Right lobe of liver (tissue), 6 donors: ENCODE measurements at regions not wholly inside any gene's neighbourhood (a gene's known extent, or its start where the extent isn't known, plus 50 kb on each side); places are given as distances from the start of the nearest gene placed in this dataset.
A peak's percentile ranks its signal among the peaks of the same experiment; 100 is the strongest.

Experiments used
- ATAC-seq, 4 donors: fragments of 200-7000 bp; cut with Tn5 transposase; one replicate each; pipeline ENCODE4 v1.9.1; 2020; ENCODE audit warnings: mild to moderate bottlenecking in 4 of 4, moderate library complexity in 4 of 4
- DNase-seq, 3 donors: peaks; one replicate each; pipeline ENCODE4 v3.0.0-alpha.2; 2020
- H3K27ac ChIP-seq, 3 donors: fragments of 200-600 bp; one replicate each; pipeline ENCODE4 v1.8.0; 2022
- H3K27me3 ChIP-seq, 2 donors: fragments of 200-600 bp; one replicate each; pipeline ENCODE4 v1.8.0; 2022
- H3K36me3 ChIP-seq, 4 donors: fragments of 200-600 bp; sonication (generic) in 1 of 4; one replicate each; pipeline versions ENCODE4 v1.5.1 to v1.8.0; 2017 to 2022; ENCODE audit warnings: control low read depth in 1 of 4
- H3K4me1 ChIP-seq, 4 donors: fragments of 200-600 bp; sonication (generic) in 1 of 4; one replicate each; pipeline versions ENCODE4 v1.5.1 to v1.8.0; 2017 to 2022; ENCODE audit warnings: control low read depth in 1 of 4
- H3K4me3 ChIP-seq, 3 donors: fragments of 200-600 bp; one replicate each; pipeline ENCODE4 v1.8.0; 2022
- H3K9me3 ChIP-seq, 4 donors: fragments of 200-600 bp; sonication (generic) in 1 of 4; one replicate each; pipeline versions ENCODE4 v1.5.1 to v1.8.0; 2017 to 2022; ENCODE audit warnings: control low read depth in 1 of 4
- POLR2A ChIP-seq: fragments of 450-650 bp; IDR thresholded peaks from one replicate; pipeline ENCODE4 v1.6.1; 2017; ENCODE audit warnings: antibody characterized with exemption, mild to moderate bottlenecking
- WGBS: methylation state at CpG from one replicate; pipeline ENCODE4 v1.1.6; 2018; ENCODE audit warnings: low coverage, low lambda C conversion rate; ENCODE audit not compliant: insufficient coverage; ENCODE audit errors: missing lambda C conversion rate; 5-methylcytosine and 5-hydroxymethylcytosine counted together
- intact Hi-C, 2 donors: fragments of 100-400 bp; cut with DNase I; formaldehyde crosslinking; loops; one replicate each; pipeline versions ENCODE4 v1.11.2 to v1.14.1; 2022
- TF ChIP-seq, protein P1 (sequence below), 4 donors: fragments of 200-600 bp in 3 of 4; fragments of 450-650 bp in 1 of 4; IDR thresholded peaks; one replicate each; pipeline versions ENCODE4 v1.5.1 to v1.8.0; 2016 to 2022; ENCODE audit warnings: antibody characterized with exemption in 4 of 4, mild to moderate bottlenecking in 2 of 4
- donor health status: DM: no; HTN: yes; CAD: no.
- donor health status: DM: no; HTN: no; CAD: no.
- donor health status: DM: no; HTN: no; CAD: no.
- donor health status: DM: no; HTN: yes; CAD: no.
- donor health status: DM: no; HTN: yes; CAD: no.

DNA sequence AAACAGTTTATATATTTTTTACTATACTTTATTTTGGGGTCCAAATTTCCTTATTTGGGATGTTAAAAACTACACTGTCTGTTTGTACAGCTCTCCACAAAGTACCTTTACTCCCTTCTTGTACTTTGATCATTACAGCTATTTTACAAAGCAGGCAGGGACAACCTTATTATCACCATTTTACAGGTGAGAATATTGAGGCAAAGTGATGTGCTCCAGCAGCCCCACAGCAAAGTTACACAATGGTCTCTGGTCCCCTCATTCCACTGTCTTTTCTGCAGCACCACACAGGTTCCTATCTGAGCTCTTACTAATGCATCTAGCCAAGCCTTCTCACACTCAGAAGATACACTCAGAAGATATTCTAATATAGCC lies 457.3 kb downstream of the RASEF start:
- Histone ChIP-seq H3K36me3 (no peaks in the 10 kb centered on the region), H3K4me1 (peaks cover 0 to 35% (median 15%) of the 10 kb centered on the region in 4 donors), H3K4me3 (no peak overlapping the region), H3K27me3 (no peaks in the 10 kb centered on the region), H3K27ac (peak overlapping the region; percentile 39 to 91 (median 90)), H3K9me3 (no peaks in the 10 kb centered on the region)
- peak; percentile 6 to 50 (median 26) for ATAC-seq
- no peak for TF ChIP-seq POLR2A
- TF ChIP-seq, protein P1, sequence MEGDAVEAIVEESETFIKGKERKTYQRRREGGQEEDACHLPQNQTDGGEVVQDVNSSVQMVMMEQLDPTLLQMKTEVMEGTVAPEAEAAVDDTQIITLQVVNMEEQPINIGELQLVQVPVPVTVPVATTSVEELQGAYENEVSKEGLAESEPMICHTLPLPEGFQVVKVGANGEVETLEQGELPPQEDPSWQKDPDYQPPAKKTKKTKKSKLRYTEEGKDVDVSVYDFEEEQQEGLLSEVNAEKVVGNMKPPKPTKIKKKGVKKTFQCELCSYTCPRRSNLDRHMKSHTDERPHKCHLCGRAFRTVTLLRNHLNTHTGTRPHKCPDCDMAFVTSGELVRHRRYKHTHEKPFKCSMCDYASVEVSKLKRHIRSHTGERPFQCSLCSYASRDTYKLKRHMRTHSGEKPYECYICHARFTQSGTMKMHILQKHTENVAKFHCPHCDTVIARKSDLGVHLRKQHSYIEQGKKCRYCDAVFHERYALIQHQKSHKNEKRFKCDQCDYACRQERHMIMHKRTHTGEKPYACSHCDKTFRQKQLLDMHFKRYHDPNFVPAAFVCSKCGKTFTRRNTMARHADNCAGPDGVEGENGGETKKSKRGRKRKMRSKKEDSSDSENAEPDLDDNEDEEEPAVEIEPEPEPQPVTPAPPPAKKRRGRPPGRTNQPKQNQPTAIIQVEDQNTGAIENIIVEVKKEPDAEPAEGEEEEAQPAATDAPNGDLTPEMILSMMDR (IDR thresholded peaks at IDR 0.05): no peak
- no peak for DNase-seq
- intact Hi-C loops: loop anchor here in 1 of 2 donors (10.0 kb wide), 1 partner anchor 71 kb away; no protein-coding TSS in a partner anchor

DNA sequence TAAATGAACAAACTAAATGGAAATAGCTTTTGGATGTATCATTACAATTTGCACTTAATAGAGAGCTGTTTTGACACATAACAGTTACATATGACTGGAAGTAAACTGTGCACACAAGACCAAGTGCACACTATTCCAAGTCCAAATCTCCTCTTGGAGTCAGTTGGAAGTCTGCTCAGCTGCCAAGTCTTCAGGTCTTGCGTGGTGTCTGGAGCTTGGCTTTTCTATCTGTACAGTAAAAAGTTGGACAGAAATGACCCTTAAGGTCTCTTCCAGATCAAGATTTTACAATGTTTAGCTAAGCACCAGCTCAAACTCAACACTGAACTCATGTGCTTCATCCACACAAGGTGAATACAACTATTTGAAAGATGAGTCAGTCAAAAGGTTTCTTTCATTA lies 456.9 kb downstream of the RASEF start:
- H3K9me3 ChIP-seq: no peaks in the 10 kb centered on the region
- DNase-seq (no peak), ATAC-seq (peak in 2 of 4 donors; percentile 19 to 47)
- H3K27ac ChIP-seq: peak overlapping the region; percentile 39 to 91 (median 90)
- peaks cover 0 to 32% (median 14%) of the 10 kb centered on the region in 4 donors for H3K4me1 ChIP-seq
- H3K36me3 ChIP-seq: no peaks in the 10 kb centered on the region
- TF ChIP-seq POLR2A: no peak
- TF ChIP-seq, protein P1 (IDR thresholded peaks at IDR 0.05): no peak
- intact Hi-C loops: loop anchor here in 1 of 2 donors (10.0 kb wide), 1 partner anchor 71 kb away; no protein-coding TSS in a partner anchor
- 13% methylated on average over 1 of the region's 1 CpG for WGBS
- H3K27me3 ChIP-seq: no peaks in the 10 kb centered on the region
- no peak overlapping the region for H3K4me3 ChIP-seq

DNA sequence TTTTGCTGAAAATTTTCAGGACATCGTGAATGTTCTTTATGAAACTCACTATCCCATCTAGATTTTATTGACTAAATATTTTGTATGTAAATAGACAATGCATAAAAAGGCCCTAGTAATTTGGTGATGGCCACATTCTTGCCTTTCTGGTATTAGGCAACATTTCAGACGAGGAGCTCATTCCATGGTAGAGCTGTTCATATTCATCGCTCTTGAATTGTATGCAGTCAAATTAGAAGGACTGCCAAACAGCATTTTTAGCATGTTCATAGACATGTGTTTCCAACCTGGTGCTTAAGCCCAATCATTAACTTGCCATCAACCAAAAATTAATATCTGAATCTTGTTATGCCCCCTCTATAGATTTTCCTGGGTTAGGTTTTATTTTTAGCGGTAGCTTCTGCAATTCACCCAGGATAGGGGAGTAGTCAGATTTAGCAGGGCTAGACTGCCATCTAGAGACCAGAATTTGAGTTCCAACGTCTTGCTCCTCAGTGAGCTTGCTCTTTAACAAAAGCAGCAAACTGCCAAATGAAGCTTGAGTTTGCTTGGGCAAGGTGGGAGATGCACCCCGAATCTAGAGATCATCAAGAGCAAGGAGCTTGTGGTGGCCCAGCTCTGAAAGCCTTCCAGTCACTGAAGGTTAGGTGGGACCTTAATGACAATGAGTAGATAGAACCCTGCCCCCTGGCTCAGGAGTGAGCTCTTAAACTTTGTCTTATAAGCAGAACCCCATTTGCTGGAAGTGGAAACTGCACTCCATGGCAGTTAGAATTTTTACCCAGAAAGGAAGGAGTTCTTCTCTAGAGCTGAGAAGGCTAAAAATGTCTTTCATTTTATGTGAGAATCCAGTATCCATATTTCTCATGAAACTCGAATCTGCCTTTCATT lies 456.2 kb downstream of the RASEF start:
- intact Hi-C loops: loop anchor here in 1 of 2 donors (10.0 kb wide), 1 partner anchor 72 kb away; no protein-coding TSS in a partner anchor
- no peaks in the 10 kb centered on the region for H3K27me3 ChIP-seq
- TF ChIP-seq POLR2A: no peak
- TF ChIP-seq, protein P1 (IDR thresholded peaks at IDR 0.05): peak; percentile 57 to 80 (median 74)
- no peaks in the 10 kb centered on the region for H3K9me3 ChIP-seq
- peak overlapping the region; percentile 39 to 91 (median 90) for H3K27ac ChIP-seq
- 37% methylated on average over 7 of the region's 7 CpGs for WGBS
- ATAC-seq: peak; percentile 72 to 82 (median 80)
- H3K4me3 ChIP-seq: no peak overlapping the region
- peaks cover 0 to 25% (median 11%) of the 10 kb centered on the region in 4 donors for H3K4me1 ChIP-seq
- no peaks in the 10 kb centered on the region for H3K36me3 ChIP-seq
- peak in 1 of 3 donors; percentile 64 for DNase-seq

DNA sequence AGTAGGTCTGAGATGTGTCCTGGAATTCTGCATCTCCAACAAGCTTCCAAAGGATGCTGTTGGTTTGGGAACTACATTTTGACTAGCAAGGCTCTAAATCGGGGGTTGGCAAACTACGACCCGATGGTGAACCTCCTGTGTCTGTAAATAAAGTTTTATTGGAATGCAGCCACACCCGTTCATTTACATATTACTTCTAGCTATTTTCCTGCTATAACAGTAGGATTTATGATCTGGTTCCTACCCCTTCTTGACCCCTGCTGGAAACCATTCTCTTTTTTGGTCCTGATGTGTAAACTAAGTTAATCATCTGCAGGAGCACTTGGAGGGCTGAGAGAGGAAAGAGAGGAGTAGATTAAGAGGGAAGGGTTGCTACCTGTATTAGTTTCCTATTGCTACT lies 454.5 kb downstream of the RASEF start:
- intact Hi-C loops: loop anchor here in 1 of 2 donors (10.0 kb wide), 1 partner anchor 74 kb away; no protein-coding TSS in a partner anchor
- WGBS: 59% methylated on average over 4 of the region's 4 CpGs
- Histone ChIP-seq H3K36me3 (no peaks in the 10 kb centered on the region), H3K27ac (no peak overlapping the region), H3K4me3 (no peak overlapping the region), H3K4me1 (peaks cover 0 to 23% (median 11%) of the 10 kb centered on the region in 4 donors), H3K9me3 (no peaks in the 10 kb centered on the region), H3K27me3 (no peaks in the 10 kb centered on the region)
- no peak for DNase-seq
- no peak for ATAC-seq
- TF ChIP-seq, protein P1 (IDR thresholded peaks at IDR 0.05): no peak
- no peak for TF ChIP-seq POLR2A
